ENCODE measurements at regions not wholly inside any gene's neighbourhood (a gene's known extent, or its start where the extent isn't known, plus 50 kb on each side); places are given as distances from the start of the nearest gene placed in this dataset.

DNA sequence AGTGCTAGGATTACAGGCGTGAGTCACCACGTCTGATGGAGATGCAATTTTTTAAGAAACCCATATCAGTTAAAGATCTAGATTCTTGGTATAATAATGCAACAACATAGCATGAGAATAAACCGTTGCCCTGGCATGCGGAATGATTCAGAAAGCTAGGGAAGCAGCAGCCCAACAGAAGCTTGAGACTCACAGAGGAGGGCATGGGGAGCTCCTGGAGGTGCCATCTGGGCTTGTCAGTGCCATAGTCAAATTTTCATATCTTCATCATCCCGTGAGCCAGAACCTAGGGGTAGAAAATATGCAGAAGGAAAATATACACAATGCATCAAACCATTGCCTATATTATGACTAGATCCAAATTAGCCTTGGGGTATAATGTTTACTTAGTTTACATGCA is 118.7 kb upstream of the ADAMTS16 start:
- TF ChIP-seq, protein P1, sequence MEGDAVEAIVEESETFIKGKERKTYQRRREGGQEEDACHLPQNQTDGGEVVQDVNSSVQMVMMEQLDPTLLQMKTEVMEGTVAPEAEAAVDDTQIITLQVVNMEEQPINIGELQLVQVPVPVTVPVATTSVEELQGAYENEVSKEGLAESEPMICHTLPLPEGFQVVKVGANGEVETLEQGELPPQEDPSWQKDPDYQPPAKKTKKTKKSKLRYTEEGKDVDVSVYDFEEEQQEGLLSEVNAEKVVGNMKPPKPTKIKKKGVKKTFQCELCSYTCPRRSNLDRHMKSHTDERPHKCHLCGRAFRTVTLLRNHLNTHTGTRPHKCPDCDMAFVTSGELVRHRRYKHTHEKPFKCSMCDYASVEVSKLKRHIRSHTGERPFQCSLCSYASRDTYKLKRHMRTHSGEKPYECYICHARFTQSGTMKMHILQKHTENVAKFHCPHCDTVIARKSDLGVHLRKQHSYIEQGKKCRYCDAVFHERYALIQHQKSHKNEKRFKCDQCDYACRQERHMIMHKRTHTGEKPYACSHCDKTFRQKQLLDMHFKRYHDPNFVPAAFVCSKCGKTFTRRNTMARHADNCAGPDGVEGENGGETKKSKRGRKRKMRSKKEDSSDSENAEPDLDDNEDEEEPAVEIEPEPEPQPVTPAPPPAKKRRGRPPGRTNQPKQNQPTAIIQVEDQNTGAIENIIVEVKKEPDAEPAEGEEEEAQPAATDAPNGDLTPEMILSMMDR (IDR thresholded peaks at IDR 0.05; ENCODE audit: control insufficient read depth, extremely low read depth, insufficient read depth) = no peak
- no peak for DNase-seq (ENCODE audit: low read depth)
- H3K4me3 ChIP-seq (ENCODE audit: low read depth, low read length) = no peak overlapping the region

DNA sequence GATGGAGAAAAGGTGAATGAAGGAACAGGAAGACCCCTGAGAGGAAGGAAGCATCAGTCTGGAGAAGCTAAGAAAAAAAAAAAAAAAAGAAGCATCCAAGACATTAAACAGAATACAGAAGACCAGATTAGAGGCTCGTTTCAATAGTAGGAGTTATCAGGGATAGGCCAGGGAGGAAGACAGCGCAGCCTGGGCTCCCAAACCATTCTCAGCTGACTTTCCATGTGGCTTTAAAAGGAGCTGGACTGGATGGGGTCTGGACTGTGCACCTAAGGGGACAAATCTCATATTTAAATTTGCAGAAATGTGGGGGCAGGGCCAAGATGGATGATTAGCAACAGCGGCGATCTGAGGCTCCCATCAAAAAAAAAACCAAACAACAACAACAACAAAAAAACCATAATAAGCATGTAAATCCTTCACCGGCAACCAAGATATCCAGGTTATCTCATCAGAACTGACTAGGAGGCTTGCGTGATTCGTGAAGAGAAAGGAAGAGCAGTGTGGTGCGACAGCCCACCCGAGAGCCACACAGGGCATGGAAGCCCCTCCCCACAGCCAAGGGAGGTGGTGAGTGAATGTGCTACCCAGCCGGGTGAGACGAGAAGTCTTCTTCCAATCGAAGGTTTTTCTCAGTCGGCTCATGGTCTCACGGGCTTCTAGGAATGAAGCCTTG is 114.9 kb upstream of the ADAMTS16 start:
- H3K4me3 ChIP-seq (ENCODE audit: low read depth, low read length) = peak overlapping the region; percentile 66
- no peak for DNase-seq (ENCODE audit: low read depth)
- TF ChIP-seq, protein P1 (IDR thresholded peaks at IDR 0.05; ENCODE audit: control insufficient read depth, extremely low read depth, insufficient read depth) = no peak

DNA sequence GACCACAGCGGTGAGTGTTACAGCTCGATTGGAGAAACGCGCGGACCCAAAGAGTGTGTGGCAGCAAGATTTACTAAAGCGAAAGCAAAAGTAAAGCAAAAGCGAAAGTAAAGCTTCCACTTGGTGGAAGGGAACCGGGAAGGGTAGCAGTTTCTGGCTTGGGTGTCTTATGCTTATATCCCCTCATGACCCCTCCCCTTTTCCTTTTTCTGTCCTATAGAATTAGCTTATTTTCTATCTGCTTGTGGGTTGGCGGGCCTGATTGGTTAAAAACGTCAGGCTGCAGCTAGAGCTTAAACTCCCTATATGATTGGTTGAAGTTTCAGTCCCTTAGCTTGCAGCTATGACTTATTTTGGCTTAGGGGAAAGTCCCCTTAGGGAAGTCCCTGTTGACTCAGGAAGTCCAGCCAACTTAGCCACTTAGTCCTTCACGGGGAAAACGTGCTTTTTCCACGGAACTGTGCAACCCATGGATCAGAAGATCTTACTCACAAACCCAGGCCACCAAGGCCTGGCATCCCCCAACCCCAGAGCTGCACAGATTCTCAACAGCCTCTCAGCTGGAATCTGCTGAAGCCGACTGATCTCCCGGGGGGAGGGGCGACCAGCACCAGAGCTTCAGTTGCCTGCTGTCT is 114.2 kb upstream of the ADAMTS16 start:
- TF ChIP-seq, protein P1 (IDR thresholded peaks at IDR 0.05; ENCODE audit: control insufficient read depth, extremely low read depth, insufficient read depth) = no peak
- DNase-seq (ENCODE audit: low read depth) = peak; percentile 40
- peak overlapping the region; percentile 66 for H3K4me3 ChIP-seq (ENCODE audit: low read depth, low read length)

DNA sequence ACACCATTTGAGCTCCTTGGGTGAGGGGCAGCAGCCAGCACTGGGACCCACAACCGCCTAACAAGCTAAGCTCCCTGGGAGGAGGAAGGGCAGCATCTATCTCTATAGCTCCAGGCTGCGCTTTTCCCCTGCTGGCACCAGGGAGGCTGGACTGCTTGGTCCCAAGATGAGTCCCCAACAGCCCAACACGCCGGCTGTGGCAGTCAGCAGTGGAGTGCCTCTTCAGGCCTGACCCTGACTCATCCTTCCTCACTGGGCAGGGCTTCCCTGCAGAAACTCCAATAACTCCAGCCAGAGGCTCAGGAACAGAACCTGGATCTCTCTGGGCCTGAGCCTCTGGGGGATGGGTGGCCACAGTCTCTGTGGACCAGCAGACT is 113.7 kb upstream of the ADAMTS16 start:
- TF ChIP-seq, protein P1 (IDR thresholded peaks at IDR 0.05; ENCODE audit: control insufficient read depth, extremely low read depth, insufficient read depth) = no peak
- H3K4me3 ChIP-seq (ENCODE audit: low read depth, low read length) = peak overlapping the region; percentile 66; the same call in 1 of the 2 replicates
- DNase-seq (ENCODE audit: low read depth) = no peak

DNA sequence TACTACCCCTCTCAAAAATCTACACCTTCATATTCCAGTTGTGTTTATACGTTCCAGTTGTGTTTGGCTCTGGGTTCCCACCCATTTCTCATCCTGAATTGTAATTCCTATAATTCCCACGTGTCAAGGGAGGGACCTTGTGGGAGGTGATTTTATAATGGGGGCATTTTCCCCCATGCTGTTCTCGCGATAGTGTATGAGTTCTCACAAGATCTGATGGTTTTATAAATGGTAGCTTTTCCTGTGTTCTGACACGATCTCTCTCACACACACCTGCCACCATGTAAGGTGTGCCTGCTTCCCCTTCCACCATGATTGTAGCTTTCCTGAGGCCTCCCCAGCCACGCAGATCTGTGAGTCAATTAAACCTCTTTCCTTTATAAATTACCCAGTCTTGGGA is 108.5 kb upstream of the ADAMTS16 start:
- TF ChIP-seq, protein P1 (IDR thresholded peaks at IDR 0.05; ENCODE audit: control insufficient read depth, extremely low read depth, insufficient read depth) = no peak
- no peak overlapping the region for H3K4me3 ChIP-seq (ENCODE audit: low read depth, low read length)
- DNase-seq (ENCODE audit: low read depth) = no peak

DNA sequence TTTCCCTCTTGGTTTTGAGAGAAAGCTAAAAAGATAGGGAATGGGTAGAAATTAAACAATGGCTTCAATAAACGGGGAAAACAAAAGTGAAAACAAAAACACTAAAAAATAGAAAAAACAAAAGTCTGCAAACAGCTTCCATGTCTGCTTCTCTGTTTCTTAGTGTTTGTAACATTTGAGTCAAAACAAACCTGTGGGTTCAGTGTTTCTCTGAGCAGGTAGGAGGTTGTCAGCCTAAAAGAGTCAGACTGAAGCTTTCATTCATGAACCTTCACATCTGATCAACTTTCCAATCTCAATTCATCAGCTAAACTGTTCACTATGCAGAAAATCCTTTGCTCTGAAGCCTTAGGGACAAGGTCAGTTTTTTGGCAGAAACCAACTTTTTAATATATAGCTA is 102.5 kb upstream of the ADAMTS16 start:
- H3K4me3 ChIP-seq (ENCODE audit: low read depth, low read length) = no peak overlapping the region
- no peak for DNase-seq (ENCODE audit: low read depth)

More for the DNA sequence above, 102.5 kb upstream of the ADAMTS16 start:
- TF ChIP-seq, protein P1 (IDR thresholded peaks at IDR 0.05; ENCODE audit: control insufficient read depth, extremely low read depth, insufficient read depth) = no peak

All from LNCaP clone FGC (cell line).